ENCODE measurements at regions not wholly inside any gene's neighbourhood (a gene's known extent, or its start where the extent isn't known, plus 50 kb on each side); places are given as distances from the start of the nearest gene placed in this dataset.
"Not testable (repeated sequence)": the region's sequence is repeated elsewhere in the genome, so short reads cannot be mapped to it uniquely, and the experiment has no call there.

GRCh38 chr18:47373465-47373864 is 122.0 kb upstream of the SKOR2 start:
- H3K4me1 ChIP-seq (ENCODE audit: control insufficient read depth in 1 of 2, insufficient read depth in 2 of 2, low read depth in 1 of 2, low read length in 1 of 2): no peaks in the 10 kb centered on the region
- DNase-seq: no peak
- no peak overlapping the region for H3K4me2 ChIP-seq
- H3K27me3 ChIP-seq (ENCODE audit: insufficient read depth): no peaks in the 10 kb centered on the region
- CTCF ChIA-PET: no interaction called here
- H3K4me3 ChIP-seq (ENCODE audit: low read depth in 2 of 2, low read length in 1 of 2): no peak overlapping the region
- no peaks in the 10 kb centered on the region for H3K9me2 ChIP-seq
- no peak overlapping the region for H3K9ac ChIP-seq
- 10% methylated on average over 3 of the region's 3 CpGs for WGBS (ENCODE audit: low lambda C conversion rate)
- no peaks in the 10 kb centered on the region for H3K9me3 ChIP-seq
- no peak for TF ChIP-seq JUND (IDR thresholded peaks at IDR 0.05)
- no peak for TF ChIP-seq SMC3 (IDR thresholded peaks at IDR 0.05; ENCODE audit: low read depth, low read length)
- no peak for TF ChIP-seq EZH2phosphoT487 (IDR thresholded peaks at IDR 0.05; ENCODE audit: borderline replicate concordance, low read depth)
- no peak for TF ChIP-seq ZBTB33 (IDR thresholded peaks at IDR 0.05; ENCODE audit: borderline replicate concordance, low read depth)
- TF ChIP-seq USF2 (IDR thresholded peaks at IDR 0.05; ENCODE audit: borderline replicate concordance, low read depth, low read length): no peak
- TF ChIP-seq CTCF (IDR thresholded peaks at IDR 0.05): no peak
- TF ChIP-seq RFX5 (IDR thresholded peaks at IDR 0.05; ENCODE audit: low read length): no peak
- POLR2A ChIA-PET: no interaction called here
- no peaks in the 10 kb centered on the region for H3K79me2 ChIP-seq (ENCODE audit: insufficient read depth)
- no peak overlapping the region for H3K27ac ChIP-seq (ENCODE audit: low read depth in 2 of 2, low read length in 1 of 2)
- H2AFZ ChIP-seq (ENCODE audit: low read depth): no peak overlapping the region
- H3F3A ChIP-seq (replicated peaks; ENCODE audit: insufficient read depth): no peaks in the 10 kb centered on the region
- no peaks in the 10 kb centered on the region for H4K20me1 ChIP-seq (ENCODE audit: insufficient read depth)
- H3K36me3 ChIP-seq (replicated peaks in 1 of 2; ENCODE audit: control insufficient read depth in 1 of 2, insufficient read depth in 2 of 2, low read length in 1 of 2): no peaks in the 10 kb centered on the region

GRCh38 chr18:47370052-47370451 is 118.6 kb upstream of the SKOR2 start:
- TF ChIP-seq MEF2A (IDR thresholded peaks at IDR 0.05; ENCODE audit: borderline replicate concordance, low read depth) (no peak), FOXJ3 (CRISPR knock-in tag; IDR thresholded peaks at IDR 0.05) (no peak), ELF1 (IDR thresholded peaks at IDR 0.05) (no peak), RFX5 (IDR thresholded peaks at IDR 0.05; ENCODE audit: low read length) (no peak), RXRA (IDR thresholded peaks at IDR 0.05; ENCODE audit: borderline replicate concordance, low read depth) (no peak), EP300 (IDR thresholded peaks at IDR 0.05; ENCODE audit: borderline replicate concordance in 1 of 2, low read depth in 1 of 2, low read length in 1 of 2) (no peak), JUND (IDR thresholded peaks at IDR 0.05) (no peak), PBX3 (IDR thresholded peaks at IDR 0.05) (no peak), RCOR1 (IDR thresholded peaks at IDR 0.05; ENCODE audit: low read length) (no peak), NRF1 (IDR thresholded peaks at IDR 0.05; ENCODE audit: low read depth, low read length) (no peak), RAD21 (IDR thresholded peaks at IDR 0.05; ENCODE audit: low read length) (no peak), TAF1 (IDR thresholded peaks at IDR 0.05; ENCODE audit: borderline replicate concordance, low read depth, low read length) (no peak), TCF12 (IDR thresholded peaks at IDR 0.05) (no peak), GABPA (IDR thresholded peaks at IDR 0.05; ENCODE audit: low read depth) (no peak), YY1 (IDR thresholded peaks at IDR 0.05; ENCODE audit: low read depth) (no peak)

GRCh38 chr18:47354061-47354460 is 102.6 kb upstream of the SKOR2 start:
- H2AFZ ChIP-seq (ENCODE audit: low read depth); H3K27me3 ChIP-seq (ENCODE audit: insufficient read depth); H4K20me1 ChIP-seq (ENCODE audit: insufficient read depth); H3K4me1 ChIP-seq (ENCODE audit: control insufficient read depth in 1 of 2, insufficient read depth in 2 of 2, low read depth in 1 of 2, low read length in 1 of 2); H3K36me3 ChIP-seq (replicated peaks in 1 of 2; ENCODE audit: control insufficient read depth in 1 of 2, insufficient read depth in 2 of 2, low read length in 1 of 2); DNase-seq; H3K4me2 ChIP-seq; H3F3A ChIP-seq (replicated peaks; ENCODE audit: insufficient read depth); H3K9me2 ChIP-seq; H3K79me2 ChIP-seq (ENCODE audit: insufficient read depth); POLR2A ChIA-PET; H3K9ac ChIP-seq; H3K27ac ChIP-seq (ENCODE audit: low read depth in 2 of 2, low read length in 1 of 2); H3K9me3 ChIP-seq; H3K4me3 ChIP-seq (ENCODE audit: low read depth in 2 of 2, low read length in 1 of 2): not testable (repeated sequence)
- WGBS (ENCODE audit: low lambda C conversion rate): 54% methylated on average over 6 of the region's 15 CpGs
- CTCF ChIA-PET: interaction anchor here (0.7 kb wide), 1 partner anchor 395 kb away, joined by 3 read pairs; no protein-coding TSS in a partner anchor

More at GRCh38 chr18:47370052-47370451, 118.6 kb upstream of the SKOR2 start:
- no peaks in the 10 kb centered on the region for H3K36me3 ChIP-seq (replicated peaks in 1 of 2; ENCODE audit: control insufficient read depth in 1 of 2, insufficient read depth in 2 of 2, low read length in 1 of 2)
- H3K27ac ChIP-seq (ENCODE audit: low read depth in 2 of 2, low read length in 1 of 2): no peak overlapping the region
- ChIA-PET POLR2A (no interaction called here), CTCF (no interaction called here)
- H3K9ac ChIP-seq: no peak overlapping the region
- no peaks in the 10 kb centered on the region for H3F3A ChIP-seq (replicated peaks; ENCODE audit: insufficient read depth)
- H3K4me3 ChIP-seq (ENCODE audit: low read depth in 2 of 2, low read length in 1 of 2): no peak overlapping the region
- H4K20me1 ChIP-seq (ENCODE audit: insufficient read depth): no peaks in the 10 kb centered on the region
- WGBS (ENCODE audit: low lambda C conversion rate): 4% methylated on average over 2 of the region's 2 CpGs
- no peak overlapping the region for H3K4me2 ChIP-seq
- H3K9me2 ChIP-seq: no peaks in the 10 kb centered on the region
- H3K9me3 ChIP-seq: peaks cover 4% of the 10 kb centered on the region
- no peaks in the 10 kb centered on the region for H3K27me3 ChIP-seq (ENCODE audit: insufficient read depth)
- no peak overlapping the region for H2AFZ ChIP-seq (ENCODE audit: low read depth)
- no peaks in the 10 kb centered on the region for H3K79me2 ChIP-seq (ENCODE audit: insufficient read depth)
- DNase-seq: no peak
- H3K4me1 ChIP-seq (ENCODE audit: control insufficient read depth in 1 of 2, insufficient read depth in 2 of 2, low read depth in 1 of 2, low read length in 1 of 2): no peaks in the 10 kb centered on the region

Measured in SK-N-SH (cell line).